OCI-LY3 (cell line): ENCODE measurements at regions not wholly inside any gene's neighbourhood (a gene's known extent, or its start where the extent isn't known, plus 50 kb on each side); places are given as distances from the start of the nearest gene placed in this dataset.

ENCODE experiments used
- EZH2phosphoT487 ChIP-seq: fragments of 200-600 bp; shearing (Covaris generic); IDR thresholded peaks from 2 replicates; pipeline ENCODE4 v1.6.1; 2018; ENCODE audit warnings: antibody characterized with exemption, mixed run types, low read depth
- TF ChIP-seq, protein P1 (sequence below): fragments of 200-600, 300-600 bp; sonication (generic); IDR thresholded peaks from 2 replicates; pipeline ENCODE4 v1.5.1; 2014; ENCODE audit warnings: antibody characterized with exemption, low read length, low read depth

GRCh38 chr6:43915986-43916923, 146.2 kb downstream of the VEGFA start:
- TF ChIP-seq, protein P1, sequence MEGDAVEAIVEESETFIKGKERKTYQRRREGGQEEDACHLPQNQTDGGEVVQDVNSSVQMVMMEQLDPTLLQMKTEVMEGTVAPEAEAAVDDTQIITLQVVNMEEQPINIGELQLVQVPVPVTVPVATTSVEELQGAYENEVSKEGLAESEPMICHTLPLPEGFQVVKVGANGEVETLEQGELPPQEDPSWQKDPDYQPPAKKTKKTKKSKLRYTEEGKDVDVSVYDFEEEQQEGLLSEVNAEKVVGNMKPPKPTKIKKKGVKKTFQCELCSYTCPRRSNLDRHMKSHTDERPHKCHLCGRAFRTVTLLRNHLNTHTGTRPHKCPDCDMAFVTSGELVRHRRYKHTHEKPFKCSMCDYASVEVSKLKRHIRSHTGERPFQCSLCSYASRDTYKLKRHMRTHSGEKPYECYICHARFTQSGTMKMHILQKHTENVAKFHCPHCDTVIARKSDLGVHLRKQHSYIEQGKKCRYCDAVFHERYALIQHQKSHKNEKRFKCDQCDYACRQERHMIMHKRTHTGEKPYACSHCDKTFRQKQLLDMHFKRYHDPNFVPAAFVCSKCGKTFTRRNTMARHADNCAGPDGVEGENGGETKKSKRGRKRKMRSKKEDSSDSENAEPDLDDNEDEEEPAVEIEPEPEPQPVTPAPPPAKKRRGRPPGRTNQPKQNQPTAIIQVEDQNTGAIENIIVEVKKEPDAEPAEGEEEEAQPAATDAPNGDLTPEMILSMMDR, result no peak
- TF ChIP-seq EZH2phosphoT487, result no peak
